ENCODE measurements at regions not wholly inside any gene's neighbourhood (a gene's known extent, or its start where the extent isn't known, plus 50 kb on each side); places are given as distances from the start of the nearest gene placed in this dataset.
"Not testable (repeated sequence)": the region's sequence is repeated elsewhere in the genome, so short reads cannot be mapped to it uniquely, and the experiment has no call there.

- H3K27ac Mint-ChIP-seq, ATAC-seq, H3K4me3 Mint-ChIP-seq, H3K9me3 Mint-ChIP-seq, H3K4me1 Mint-ChIP-seq, H3K27me3 Mint-ChIP-seq, H3K36me3 Mint-ChIP-seq: not testable (repeated sequence)
Measured at GRCh38 chr13:50173045-50173444, 157.8 kb downstream of the KCNRG start.

- no peaks in the 10 kb centered on the region for H3K27me3 Mint-ChIP-seq
- no peak for ATAC-seq
- no peak overlapping the region for H3K4me3 Mint-ChIP-seq
- no peaks in the 10 kb centered on the region for H3K4me1 Mint-ChIP-seq
- H3K9me3 Mint-ChIP-seq, result no peaks in the 10 kb centered on the region
- no peak overlapping the region for H3K27ac Mint-ChIP-seq
- no peaks in the 10 kb centered on the region for H3K36me3 Mint-ChIP-seq
Measured at GRCh38 chr13:50174630-50175029, 159.4 kb downstream of the KCNRG start.

GRCh38 chr13:50179977-50180376 is 164.7 kb downstream of the KCNRG start:
- Mint-ChIP-seq H3K4me3 (no peak overlapping the region), H3K9me3 (no peaks in the 10 kb centered on the region)
- ATAC-seq, result no peak

GRCh38 chr13:50185769-50186763 is 170.8 kb downstream of the KCNRG start:
- not testable (repeated sequence) for H3K4me1 Mint-ChIP-seq, H3K9me3 Mint-ChIP-seq, ATAC-seq, H3K27ac Mint-ChIP-seq, H3K27me3 Mint-ChIP-seq, H3K36me3 Mint-ChIP-seq, H3K4me3 Mint-ChIP-seq

More at GRCh38 chr13:50179977-50180376, 164.7 kb downstream of the KCNRG start:
- no peaks in the 10 kb centered on the region for H3K36me3 Mint-ChIP-seq
- no peak overlapping the region for H3K27ac Mint-ChIP-seq
- no peaks in the 10 kb centered on the region for H3K27me3 Mint-ChIP-seq
- H3K4me1 Mint-ChIP-seq, result no peaks in the 10 kb centered on the region

GRCh38 chr13:50187352-50188029 is 172.2 kb downstream of the KCNRG start:
- no peak overlapping the region for H3K27ac Mint-ChIP-seq
- no peak for ATAC-seq
- no peaks in the 10 kb centered on the region for H3K9me3 Mint-ChIP-seq
- no peaks in the 10 kb centered on the region for H3K36me3 Mint-ChIP-seq
- H3K4me1 Mint-ChIP-seq, result no peaks in the 10 kb centered on the region
- no peak overlapping the region for H3K4me3 Mint-ChIP-seq
- H3K27me3 Mint-ChIP-seq, result no peaks in the 10 kb centered on the region

- Mint-ChIP-seq H3K4me1 (no peaks in the 10 kb centered on the region), H3K27ac (no peak overlapping the region), H3K27me3 (no peaks in the 10 kb centered on the region), H3K9me3 (no peaks in the 10 kb centered on the region), H3K36me3 (no peaks in the 10 kb centered on the region), H3K4me3 (no peak overlapping the region)
- no peak for ATAC-seq
Measured at GRCh38 chr13:50188696-50189095, 173.5 kb downstream of the KCNRG start.

GRCh38 chr13:50189450-50189849 is 174.2 kb downstream of the KCNRG start:
- no peak for ATAC-seq
- Mint-ChIP-seq H3K4me3 (no peak overlapping the region), H3K9me3 (no peaks in the 10 kb centered on the region), H3K27me3 (no peaks in the 10 kb centered on the region), H3K4me1 (no peaks in the 10 kb centered on the region), H3K27ac (no peak overlapping the region), H3K36me3 (no peaks in the 10 kb centered on the region)

- ATAC-seq, result no peak
- no peaks in the 10 kb centered on the region for H3K27me3 Mint-ChIP-seq
- no peak overlapping the region for H3K4me3 Mint-ChIP-seq
- H3K9me3 Mint-ChIP-seq, result no peaks in the 10 kb centered on the region
- H3K36me3 Mint-ChIP-seq, result no peaks in the 10 kb centered on the region
- H3K27ac Mint-ChIP-seq, result no peak overlapping the region
- no peaks in the 10 kb centered on the region for H3K4me1 Mint-ChIP-seq
Measured at GRCh38 chr13:50191004-50191403, 175.8 kb downstream of the KCNRG start.

GRCh38 chr13:50192272-50192813 is 177.1 kb downstream of the KCNRG start:
- Mint-ChIP-seq H3K4me3 (no peak overlapping the region), H3K27me3 (no peaks in the 10 kb centered on the region), H3K36me3 (peaks cover 6% of the 10 kb centered on the region), H3K27ac (no peak overlapping the region), H3K4me1 (no peaks in the 10 kb centered on the region), H3K9me3 (no peaks in the 10 kb centered on the region)
- ATAC-seq, result no peak

- Mint-ChIP-seq H3K4me3 (no peak overlapping the region), H3K9me3 (no peaks in the 10 kb centered on the region), H3K27ac (no peak overlapping the region), H3K4me1 (no peaks in the 10 kb centered on the region), H3K36me3 (peaks cover 6% of the 10 kb centered on the region), H3K27me3 (no peaks in the 10 kb centered on the region)
- no peak for ATAC-seq
Measured at GRCh38 chr13:50195045-50195444, 179.8 kb downstream of the KCNRG start.

- H3K9me3 Mint-ChIP-seq, result no peaks in the 10 kb centered on the region
- H3K36me3 Mint-ChIP-seq, result peaks cover 6% of the 10 kb centered on the region
- H3K4me3 Mint-ChIP-seq, result no peak overlapping the region
- no peaks in the 10 kb centered on the region for H3K4me1 Mint-ChIP-seq
- no peaks in the 10 kb centered on the region for H3K27me3 Mint-ChIP-seq
- H3K27ac Mint-ChIP-seq, result no peak overlapping the region
- no peak for ATAC-seq
Measured at GRCh38 chr13:50196118-50196517, 180.9 kb downstream of the KCNRG start.

- no peaks in the 10 kb centered on the region for H3K27me3 Mint-ChIP-seq
- H3K27ac Mint-ChIP-seq, result no peak overlapping the region
- H3K4me1 Mint-ChIP-seq, result no peaks in the 10 kb centered on the region
- H3K9me3 Mint-ChIP-seq, result no peaks in the 10 kb centered on the region
- ATAC-seq, result no peak
- no peak overlapping the region for H3K4me3 Mint-ChIP-seq
- H3K36me3 Mint-ChIP-seq, result peaks cover 6% of the 10 kb centered on the region
Measured at GRCh38 chr13:50197705-50198104, 182.5 kb downstream of the KCNRG start.

- Mint-ChIP-seq H3K36me3 (peaks cover 6% of the 10 kb centered on the region), H3K27ac (no peak overlapping the region), H3K27me3 (no peaks in the 10 kb centered on the region)
Measured at GRCh38 chr13:50198508-50198907, 183.3 kb downstream of the KCNRG start.

GRCh38 chr13:50200569-50200968 is 185.3 kb downstream of the KCNRG start:
- Mint-ChIP-seq H3K4me1 (no peaks in the 10 kb centered on the region), H3K4me3 (no peak overlapping the region), H3K27ac (no peak overlapping the region), H3K36me3 (peaks cover 6% of the 10 kb centered on the region), H3K9me3 (no peaks in the 10 kb centered on the region), H3K27me3 (no peaks in the 10 kb centered on the region)
- ATAC-seq, result no peak

More at GRCh38 chr13:50198508-50198907, 183.3 kb downstream of the KCNRG start:
- no peak overlapping the region for H3K4me3 Mint-ChIP-seq
- no peak for ATAC-seq
- H3K9me3 Mint-ChIP-seq, result no peaks in the 10 kb centered on the region
- H3K4me1 Mint-ChIP-seq, result no peaks in the 10 kb centered on the region

GRCh38 chr13:50200988-50201387 is 185.7 kb downstream of the KCNRG start:
- Mint-ChIP-seq H3K9me3 (no peaks in the 10 kb centered on the region), H3K4me1 (no peaks in the 10 kb centered on the region), H3K27me3 (no peaks in the 10 kb centered on the region), H3K4me3 (no peak overlapping the region), H3K27ac (no peak overlapping the region), H3K36me3 (peaks cover 6% of the 10 kb centered on the region)
- ATAC-seq, result no peak
